ENCODE measurements at regions not wholly inside any gene's neighbourhood (a gene's known extent, or its start where the extent isn't known, plus 50 kb on each side); places are given as distances from the start of the nearest gene placed in this dataset.

GRCh38 chr6:98470821-98471220 lies 363.6 kb upstream of the POU3F2 start:
- H3K9me3 ChIP-seq (ENCODE audit: control insufficient read depth in 2 of 2, low read length in 2 of 2), result no peaks in the 10 kb centered on the region
- no peak overlapping the region for H3K27ac ChIP-seq (ENCODE audit: low read depth in 2 of 2, low read length in 2 of 2)
- H3K27me3 ChIP-seq (ENCODE audit: control insufficient read depth in 2 of 2, insufficient read depth in 2 of 2, low read length in 2 of 2), result no peaks in the 10 kb centered on the region
- no peak overlapping the region for H3K4me3 ChIP-seq (ENCODE audit: low read length in 2 of 2)
- no peak overlapping the region for H3K9ac ChIP-seq (ENCODE audit: low read depth in 1 of 2, low read length in 2 of 2)
- no peaks in the 10 kb centered on the region for H3K36me3 ChIP-seq (ENCODE audit: control insufficient read depth in 2 of 2, insufficient read depth in 2 of 2, low read length in 2 of 2)
- H3K4me1 ChIP-seq (ENCODE audit: control insufficient read depth in 2 of 2, insufficient read depth in 2 of 2, low read length in 2 of 2), result no peaks in the 10 kb centered on the region

- H3K4me1 ChIP-seq (ENCODE audit: control insufficient read depth in 2 of 2, insufficient read depth in 2 of 2, low read length in 2 of 2), result no peaks in the 10 kb centered on the region
- H3K36me3 ChIP-seq (ENCODE audit: control insufficient read depth in 2 of 2, insufficient read depth in 2 of 2, low read length in 2 of 2), result no peaks in the 10 kb centered on the region
- no peak overlapping the region for H3K4me3 ChIP-seq (ENCODE audit: low read length in 2 of 2)
- H3K9me3 ChIP-seq (ENCODE audit: control insufficient read depth in 2 of 2, low read length in 2 of 2), result no peaks in the 10 kb centered on the region
- no peak overlapping the region for H3K9ac ChIP-seq (ENCODE audit: low read depth in 1 of 2, low read length in 2 of 2)
- no peak overlapping the region for H3K27ac ChIP-seq (ENCODE audit: low read depth in 2 of 2, low read length in 2 of 2)
- no peaks in the 10 kb centered on the region for H3K27me3 ChIP-seq (ENCODE audit: control insufficient read depth in 2 of 2, insufficient read depth in 2 of 2, low read length in 2 of 2)
These were observed 362.9 kb upstream of the POU3F2 start for GRCh38 chr6:98471444-98471843.

DNA sequence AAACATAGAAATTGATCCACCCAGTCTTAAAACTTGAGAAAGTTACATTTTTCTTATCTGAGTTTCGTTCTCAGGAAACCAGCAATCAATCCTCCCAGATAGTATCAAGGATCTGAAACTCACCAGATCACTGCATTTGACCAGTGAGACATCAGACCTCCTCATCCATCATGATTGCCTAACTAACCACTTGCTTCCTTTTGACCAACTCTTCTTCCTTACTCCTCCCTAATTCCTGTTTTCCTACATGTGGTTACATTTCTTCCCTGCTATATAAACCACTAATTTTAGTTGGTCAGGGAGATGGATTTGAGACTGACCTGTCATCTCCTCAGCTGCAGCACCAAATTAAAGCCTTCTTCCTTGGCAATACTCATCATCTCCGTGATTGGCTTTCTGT lies 357.1 kb upstream of the POU3F2 start:
- H3K9ac ChIP-seq (ENCODE audit: low read depth in 1 of 2, low read length in 2 of 2), result no peak overlapping the region
- H3K36me3 ChIP-seq (ENCODE audit: control insufficient read depth in 2 of 2, insufficient read depth in 2 of 2, low read length in 2 of 2), result no peaks in the 10 kb centered on the region
- no peak overlapping the region for H3K27ac ChIP-seq (ENCODE audit: low read depth in 2 of 2, low read length in 2 of 2)
- H3K27me3 ChIP-seq (ENCODE audit: control insufficient read depth in 2 of 2, insufficient read depth in 2 of 2, low read length in 2 of 2), result no peaks in the 10 kb centered on the region
- no peak overlapping the region for H3K4me3 ChIP-seq (ENCODE audit: low read length in 2 of 2)
- H3K9me3 ChIP-seq (ENCODE audit: control insufficient read depth in 2 of 2, low read length in 2 of 2), result no peaks in the 10 kb centered on the region
- H3K4me1 ChIP-seq (ENCODE audit: control insufficient read depth in 2 of 2, insufficient read depth in 2 of 2, low read length in 2 of 2), result no peaks in the 10 kb centered on the region

GRCh38 chr6:98484696-98485095 lies 349.7 kb upstream of the POU3F2 start:
- H3K9ac ChIP-seq (ENCODE audit: low read depth in 1 of 2, low read length in 2 of 2), result no peak overlapping the region
- no peaks in the 10 kb centered on the region for H3K27me3 ChIP-seq (ENCODE audit: control insufficient read depth in 2 of 2, insufficient read depth in 2 of 2, low read length in 2 of 2)
- no peaks in the 10 kb centered on the region for H3K36me3 ChIP-seq (ENCODE audit: control insufficient read depth in 2 of 2, insufficient read depth in 2 of 2, low read length in 2 of 2)
- H3K27ac ChIP-seq (ENCODE audit: low read depth in 2 of 2, low read length in 2 of 2), result no peak overlapping the region
- no peak overlapping the region for H3K4me3 ChIP-seq (ENCODE audit: low read length in 2 of 2)
- no peaks in the 10 kb centered on the region for H3K4me1 ChIP-seq (ENCODE audit: control insufficient read depth in 2 of 2, insufficient read depth in 2 of 2, low read length in 2 of 2)
- no peaks in the 10 kb centered on the region for H3K9me3 ChIP-seq (ENCODE audit: control insufficient read depth in 2 of 2, low read length in 2 of 2)

DNA sequence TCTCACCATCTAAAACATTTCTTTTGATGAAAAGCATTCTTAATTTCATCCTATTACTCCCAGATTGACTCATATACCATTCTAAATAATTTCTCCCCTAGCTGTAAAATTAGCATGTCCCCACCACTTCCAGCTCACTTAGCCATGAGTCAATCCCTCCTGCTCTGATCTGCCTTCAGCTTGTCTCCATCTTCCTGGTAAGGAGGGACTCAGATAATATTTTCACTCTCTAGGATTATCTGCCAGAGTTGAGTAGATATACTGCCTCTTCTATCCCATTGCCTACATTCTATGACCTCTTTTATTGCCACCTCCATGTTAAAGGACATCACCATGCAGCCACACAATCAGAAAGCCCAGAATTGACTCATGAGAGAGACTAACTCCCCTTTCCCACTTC lies 348.8 kb upstream of the POU3F2 start:
- H3K4me1 ChIP-seq (ENCODE audit: control insufficient read depth in 2 of 2, insufficient read depth in 2 of 2, low read length in 2 of 2), result no peaks in the 10 kb centered on the region
- no peak overlapping the region for H3K4me3 ChIP-seq (ENCODE audit: low read length in 2 of 2)
- H3K36me3 ChIP-seq (ENCODE audit: control insufficient read depth in 2 of 2, insufficient read depth in 2 of 2, low read length in 2 of 2), result no peaks in the 10 kb centered on the region
- H3K9ac ChIP-seq (ENCODE audit: low read depth in 1 of 2, low read length in 2 of 2), result no peak overlapping the region
- H3K9me3 ChIP-seq (ENCODE audit: control insufficient read depth in 2 of 2, low read length in 2 of 2), result no peaks in the 10 kb centered on the region
- no peak overlapping the region for H3K27ac ChIP-seq (ENCODE audit: low read depth in 2 of 2, low read length in 2 of 2)
- H3K27me3 ChIP-seq (ENCODE audit: control insufficient read depth in 2 of 2, insufficient read depth in 2 of 2, low read length in 2 of 2), result no peaks in the 10 kb centered on the region

GRCh38 chr6:98486057-98486456 lies 348.3 kb upstream of the POU3F2 start:
- Histone ChIP-seq H3K4me1 (ENCODE audit: control insufficient read depth in 2 of 2, insufficient read depth in 2 of 2, low read length in 2 of 2) (no peaks in the 10 kb centered on the region), H3K4me3 (ENCODE audit: low read length in 2 of 2) (no peak overlapping the region), H3K9me3 (ENCODE audit: control insufficient read depth in 2 of 2, low read length in 2 of 2) (no peaks in the 10 kb centered on the region), H3K9ac (ENCODE audit: low read depth in 1 of 2, low read length in 2 of 2) (no peak overlapping the region), H3K36me3 (ENCODE audit: control insufficient read depth in 2 of 2, insufficient read depth in 2 of 2, low read length in 2 of 2) (no peaks in the 10 kb centered on the region), H3K27me3 (ENCODE audit: control insufficient read depth in 2 of 2, insufficient read depth in 2 of 2, low read length in 2 of 2) (peaks cover 0 to 2% of the 10 kb centered on the region in 2 donors), H3K27ac (ENCODE audit: low read depth in 2 of 2, low read length in 2 of 2) (no peak overlapping the region)

GRCh38 chr6:98487612-98488011 lies 346.8 kb upstream of the POU3F2 start:
- Histone ChIP-seq H3K27ac (ENCODE audit: low read depth in 2 of 2, low read length in 2 of 2) (no peak overlapping the region), H3K9ac (ENCODE audit: low read depth in 1 of 2, low read length in 2 of 2) (no peak overlapping the region), H3K4me3 (ENCODE audit: low read length in 2 of 2) (no peak overlapping the region), H3K27me3 (ENCODE audit: control insufficient read depth in 2 of 2, insufficient read depth in 2 of 2, low read length in 2 of 2) (peaks cover 0 to 2% of the 10 kb centered on the region in 2 donors), H3K4me1 (ENCODE audit: control insufficient read depth in 2 of 2, insufficient read depth in 2 of 2, low read length in 2 of 2) (no peaks in the 10 kb centered on the region), H3K36me3 (ENCODE audit: control insufficient read depth in 2 of 2, insufficient read depth in 2 of 2, low read length in 2 of 2) (no peaks in the 10 kb centered on the region), H3K9me3 (ENCODE audit: control insufficient read depth in 2 of 2, low read length in 2 of 2) (no peaks in the 10 kb centered on the region)

GRCh38 chr6:98498144-98498775 lies 336.1 kb upstream of the POU3F2 start:
- H3K4me3 ChIP-seq (ENCODE audit: low read length in 2 of 2), result no peak overlapping the region
- H3K36me3 ChIP-seq (ENCODE audit: control insufficient read depth in 2 of 2, insufficient read depth in 2 of 2, low read length in 2 of 2), result no peaks in the 10 kb centered on the region
- H3K9ac ChIP-seq (ENCODE audit: low read depth in 1 of 2, low read length in 2 of 2), result no peak overlapping the region
- no peak overlapping the region for H3K27ac ChIP-seq (ENCODE audit: low read depth in 2 of 2, low read length in 2 of 2)
- no peaks in the 10 kb centered on the region for H3K27me3 ChIP-seq (ENCODE audit: control insufficient read depth in 2 of 2, insufficient read depth in 2 of 2, low read length in 2 of 2)
- no peaks in the 10 kb centered on the region for H3K4me1 ChIP-seq (ENCODE audit: control insufficient read depth in 2 of 2, insufficient read depth in 2 of 2, low read length in 2 of 2)
- H3K9me3 ChIP-seq (ENCODE audit: control insufficient read depth in 2 of 2, low read length in 2 of 2), result no peaks in the 10 kb centered on the region

GRCh38 chr6:98498866-98499265 lies 335.5 kb upstream of the POU3F2 start:
- no peak overlapping the region for H3K4me3 ChIP-seq (ENCODE audit: low read length in 2 of 2)
- no peaks in the 10 kb centered on the region for H3K4me1 ChIP-seq (ENCODE audit: control insufficient read depth in 2 of 2, insufficient read depth in 2 of 2, low read length in 2 of 2)
- H3K27me3 ChIP-seq (ENCODE audit: control insufficient read depth in 2 of 2, insufficient read depth in 2 of 2, low read length in 2 of 2), result no peaks in the 10 kb centered on the region
- no peak overlapping the region for H3K9ac ChIP-seq (ENCODE audit: low read depth in 1 of 2, low read length in 2 of 2)
- no peaks in the 10 kb centered on the region for H3K9me3 ChIP-seq (ENCODE audit: control insufficient read depth in 2 of 2, low read length in 2 of 2)
- H3K27ac ChIP-seq (ENCODE audit: low read depth in 2 of 2, low read length in 2 of 2), result no peak overlapping the region
- no peaks in the 10 kb centered on the region for H3K36me3 ChIP-seq (ENCODE audit: control insufficient read depth in 2 of 2, insufficient read depth in 2 of 2, low read length in 2 of 2)

DNA sequence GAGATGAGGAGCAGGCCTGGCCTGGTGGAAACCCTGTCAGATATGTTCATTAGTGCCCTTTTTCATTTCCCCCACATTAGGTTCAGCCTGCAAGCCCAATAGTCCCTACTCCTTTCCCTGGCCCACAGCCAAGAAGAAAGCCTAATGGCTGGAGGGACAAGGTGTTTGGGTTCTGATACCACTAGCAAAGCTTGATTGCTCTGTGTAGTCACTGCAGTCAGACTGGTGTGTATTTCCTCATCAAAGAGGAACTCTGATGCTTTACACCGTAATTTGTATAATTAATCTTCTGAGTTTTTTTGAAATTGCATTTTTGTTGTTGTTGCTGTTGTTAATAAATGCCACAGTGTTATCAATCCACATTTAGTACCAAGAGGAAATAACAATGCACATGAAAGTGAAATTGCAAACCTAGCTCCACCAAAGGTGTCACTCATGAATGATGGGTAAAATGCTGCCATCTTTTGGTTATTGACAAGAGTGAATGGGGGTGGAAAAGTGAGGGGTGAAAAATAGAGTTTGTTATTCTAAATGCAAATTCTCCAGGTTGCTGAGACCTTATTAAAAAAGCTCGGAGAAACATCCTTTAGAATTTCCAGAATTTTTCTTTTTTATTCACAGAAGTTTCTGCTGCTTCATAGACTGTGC lies 320.2 kb upstream of the POU3F2 start:
- no peaks in the 10 kb centered on the region for H3K9me3 ChIP-seq (ENCODE audit: control insufficient read depth in 2 of 2, low read length in 2 of 2)
- no peak overlapping the region for H3K9ac ChIP-seq (ENCODE audit: low read depth in 1 of 2, low read length in 2 of 2)
- no peak overlapping the region for H3K4me3 ChIP-seq (ENCODE audit: low read length in 2 of 2)
- no peaks in the 10 kb centered on the region for H3K27me3 ChIP-seq (ENCODE audit: control insufficient read depth in 2 of 2, insufficient read depth in 2 of 2, low read length in 2 of 2)
- no peaks in the 10 kb centered on the region for H3K36me3 ChIP-seq (ENCODE audit: control insufficient read depth in 2 of 2, insufficient read depth in 2 of 2, low read length in 2 of 2)
- H3K27ac ChIP-seq (ENCODE audit: low read depth in 2 of 2, low read length in 2 of 2), result no peak overlapping the region
- H3K4me1 ChIP-seq (ENCODE audit: control insufficient read depth in 2 of 2, insufficient read depth in 2 of 2, low read length in 2 of 2), result no peaks in the 10 kb centered on the region

Data from mucosa of rectum (tissue), 2 donors.